ENCODE measurements at regions not wholly inside any gene's neighbourhood (a gene's known extent, or its start where the extent isn't known, plus 50 kb on each side); places are given as distances from the start of the nearest gene placed in this dataset.

DNA sequence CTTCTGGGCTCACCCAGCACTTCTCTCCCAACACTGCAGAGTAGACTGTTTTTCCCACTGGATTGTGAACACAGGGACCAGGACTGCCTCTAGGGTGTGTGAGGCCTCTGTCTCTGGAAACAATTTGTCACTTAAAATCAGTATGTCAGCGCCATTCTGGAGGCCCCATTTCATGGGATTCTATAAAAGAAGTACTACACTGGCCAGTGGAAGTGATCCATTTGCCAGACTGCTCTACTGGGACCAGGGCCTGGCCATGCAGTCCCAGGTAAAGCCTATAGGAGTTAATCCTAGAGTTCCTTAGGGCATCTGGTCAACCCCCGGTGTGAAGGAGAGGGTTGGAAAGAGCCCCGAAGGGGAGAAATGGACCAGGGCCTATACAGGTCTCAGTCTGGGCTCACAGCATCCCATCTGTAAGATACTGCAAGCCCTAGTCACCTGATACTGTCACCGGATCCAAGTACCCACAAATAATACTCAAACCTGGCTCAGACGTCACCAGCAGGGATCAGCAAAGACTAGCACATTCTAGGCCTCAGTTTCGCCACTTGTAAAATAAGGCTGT, 245.0 kb downstream of the FOXD2 start:
- H3K4me1 Mint-ChIP-seq (ENCODE audit: unreplicated experiment) = peaks cover 52% of the 10 kb centered on the region
- TF ChIP-seq CTCF (conservative IDR thresholded peaks at IDR 0.05) = no peak
- peaks cover 53% of the 10 kb centered on the region for H3K27me3 Mint-ChIP-seq
- peak; percentile 52 for DNase-seq (ENCODE audit: extremely low spot score, unreplicated experiment)
- H3K36me3 Mint-ChIP-seq = no peaks in the 10 kb centered on the region
- H3K4me3 Mint-ChIP-seq = no peak overlapping the region
- H3K9me3 Mint-ChIP-seq = no peaks in the 10 kb centered on the region
- H3K27ac Mint-ChIP-seq = no peak overlapping the region

DNA sequence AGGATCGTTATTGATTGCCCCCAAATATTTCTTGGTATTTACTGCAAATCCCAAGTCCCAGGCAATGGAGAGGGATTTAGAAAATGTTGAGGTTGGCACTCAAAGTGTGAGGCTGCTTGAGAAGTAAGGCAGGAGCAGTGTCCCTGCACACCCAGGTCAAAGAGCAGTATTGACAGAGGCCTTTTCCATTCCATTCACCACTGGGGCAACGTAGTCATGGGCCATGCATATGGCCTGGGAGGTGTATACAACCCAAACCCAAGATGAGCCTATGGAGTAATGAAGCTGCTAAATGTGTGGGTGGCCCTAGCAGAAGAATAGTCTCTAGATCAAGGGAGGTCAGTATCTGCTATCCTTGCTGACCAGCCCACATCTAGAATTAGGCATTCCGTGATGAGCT, 245.6 kb downstream of the FOXD2 start:
- DNase-seq (ENCODE audit: extremely low spot score, unreplicated experiment) = no peak
- Mint-ChIP-seq H3K27ac (no peak overlapping the region), H3K27me3 (peaks cover 53% of the 10 kb centered on the region), H3K36me3 (no peaks in the 10 kb centered on the region), H3K9me3 (no peaks in the 10 kb centered on the region), H3K4me1 (ENCODE audit: unreplicated experiment) (peaks cover 54% of the 10 kb centered on the region), H3K4me3 (no peak overlapping the region)
- no peak for TF ChIP-seq CTCF (conservative IDR thresholded peaks at IDR 0.05)

- Mint-ChIP-seq H3K4me1 (ENCODE audit: unreplicated experiment) (peaks cover 48% of the 10 kb centered on the region), H3K4me3 (no peak overlapping the region), H3K27ac (no peak overlapping the region), H3K9me3 (no peaks in the 10 kb centered on the region), H3K27me3 (peaks cover 49% of the 10 kb centered on the region), H3K36me3 (no peaks in the 10 kb centered on the region)
- DNase-seq (ENCODE audit: extremely low spot score, unreplicated experiment) = peak; percentile 16
- TF ChIP-seq CTCF (conservative IDR thresholded peaks at IDR 0.05) = no peak
Measured at GRCh38 chr1:47684518-47684917, 246.7 kb downstream of the FOXD2 start.

GRCh38 chr1:47684964-47685762, 247.3 kb downstream of the FOXD2 start:
- H3K9me3 Mint-ChIP-seq = no peaks in the 10 kb centered on the region
- DNase-seq (ENCODE audit: extremely low spot score, unreplicated experiment) = peak; percentile 58
- H3K36me3 Mint-ChIP-seq = no peaks in the 10 kb centered on the region
- H3K27ac Mint-ChIP-seq = no peak overlapping the region
- TF ChIP-seq CTCF (conservative IDR thresholded peaks at IDR 0.05) = no peak
- peaks cover 53% of the 10 kb centered on the region for H3K4me1 Mint-ChIP-seq (ENCODE audit: unreplicated experiment)
- no peak overlapping the region for H3K4me3 Mint-ChIP-seq
- peaks cover 52% of the 10 kb centered on the region for H3K27me3 Mint-ChIP-seq

DNA sequence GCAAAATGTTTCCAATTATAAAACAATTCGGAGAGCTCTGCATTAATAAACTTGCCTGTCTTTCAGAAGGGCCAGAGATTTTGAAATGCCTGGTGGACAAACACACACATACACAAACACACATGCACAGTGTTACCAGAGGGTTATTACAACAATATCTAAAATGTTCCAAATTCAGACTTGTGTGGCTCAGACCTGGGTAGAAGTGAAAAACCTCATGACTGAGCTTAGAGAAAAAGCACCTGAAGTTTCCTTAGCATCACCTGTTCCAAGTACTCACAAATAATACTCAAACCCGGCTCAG, 247.9 kb downstream of the FOXD2 start:
- no peak for TF ChIP-seq CTCF (conservative IDR thresholded peaks at IDR 0.05)

More for the DNA sequence above, 247.9 kb downstream of the FOXD2 start:
- Mint-ChIP-seq H3K36me3 (no peaks in the 10 kb centered on the region), H3K27me3 (peaks cover 52% of the 10 kb centered on the region), H3K9me3 (no peaks in the 10 kb centered on the region), H3K4me1 (ENCODE audit: unreplicated experiment) (peaks cover 58% of the 10 kb centered on the region), H3K4me3 (peak overlapping the region; percentile 40), H3K27ac (no peak overlapping the region)
- DNase-seq (ENCODE audit: extremely low spot score, unreplicated experiment) = no peak
